Colonic mucosa (tissue), 4 donors: ENCODE measurements at regions not wholly inside any gene's neighbourhood (a gene's known extent, or its start where the extent isn't known, plus 50 kb on each side); places are given as distances from the start of the nearest gene placed in this dataset.

Experiments
- DNase-seq: peaks from one replicate; pipeline ENCODE4 v3.0.0-alpha.2; 2020
- H3K27ac ChIP-seq: fragments of 200-600 bp; one replicate; pipeline ENCODE4 v1.8.0; 2021
- H3K27me3 ChIP-seq: fragments of 200-600 bp; one replicate; pipeline ENCODE4 v1.8.0; 2021
- H3K36me3 ChIP-seq: fragments of 200-600 bp; one replicate; pipeline ENCODE4 v1.8.0; 2021
- H3K4me1 ChIP-seq: fragments of 200-600 bp; one replicate; pipeline ENCODE4 v1.8.0; 2021; ENCODE audit warnings: mild to moderate bottlenecking
- H3K4me3 ChIP-seq: fragments of 200-600 bp; one replicate; pipeline ENCODE4 v1.8.0; 2021
- H3K9ac ChIP-seq, 2 donors: one replicate each; pipeline ENCODE4 v1.7.0; 2013; ENCODE audit warnings: control low read depth in 2 of 2, low read depth in 2 of 2, low read length in 2 of 2
- H3K9me3 ChIP-seq: fragments of 200-600 bp; one replicate; pipeline ENCODE4 v1.8.0; 2021
- CTCF ChIP-seq: fragments of 200-600 bp; IDR thresholded peaks from one replicate; pipeline ENCODE4 v1.8.0; 2022; ENCODE audit warnings: antibody characterized with exemption, mild to moderate bottlenecking
- intact Hi-C: fragments of 100-400 bp; cut with DNase I; formaldehyde crosslinking; loops from one replicate; pipeline ENCODE4 v1.14.1; 2022
- donor health status: healthy.
- donor health status: DM: no; HTN: no; CAD: no.
- donor health status: DM: no; HTN: no; CAD: no.

GRCh38 chr1:232519186-232519585 is 110.7 kb downstream of the SIPA1L2 start:
- no peaks in the 10 kb centered on the region for H3K4me1 ChIP-seq
- H3K4me3 ChIP-seq = no peak overlapping the region
- no peak overlapping the region for H3K9ac ChIP-seq
- intact Hi-C loops = no loop called here
- no peaks in the 10 kb centered on the region for H3K27me3 ChIP-seq
- H3K36me3 ChIP-seq = no peaks in the 10 kb centered on the region
- no peak for DNase-seq
- H3K9me3 ChIP-seq = no peaks in the 10 kb centered on the region
- no peak for TF ChIP-seq CTCF
- H3K27ac ChIP-seq = no peak overlapping the region

DNA sequence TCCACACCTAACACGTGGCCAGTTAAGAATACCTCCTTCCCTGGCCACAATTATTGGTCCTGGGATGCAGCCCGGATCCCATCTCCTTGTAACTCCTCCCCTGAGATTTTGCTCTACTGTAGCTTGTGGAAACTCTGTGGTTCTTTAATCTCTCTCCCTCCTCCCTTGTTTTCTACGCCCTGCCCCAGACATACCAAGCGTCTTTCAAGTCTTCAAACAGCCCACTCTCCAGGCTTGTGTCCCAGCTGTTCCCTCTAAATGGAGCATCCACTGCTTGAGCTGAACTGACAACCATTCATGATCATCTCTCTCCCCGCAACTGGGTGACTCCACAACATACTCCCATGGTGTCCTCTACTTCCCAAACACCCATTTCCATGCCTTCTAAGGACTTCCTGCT is 111.6 kb downstream of the SIPA1L2 start:
- Histone ChIP-seq H3K27me3 (no peaks in the 10 kb centered on the region), H3K9me3 (no peaks in the 10 kb centered on the region)
- intact Hi-C loops = no loop called here

DNA sequence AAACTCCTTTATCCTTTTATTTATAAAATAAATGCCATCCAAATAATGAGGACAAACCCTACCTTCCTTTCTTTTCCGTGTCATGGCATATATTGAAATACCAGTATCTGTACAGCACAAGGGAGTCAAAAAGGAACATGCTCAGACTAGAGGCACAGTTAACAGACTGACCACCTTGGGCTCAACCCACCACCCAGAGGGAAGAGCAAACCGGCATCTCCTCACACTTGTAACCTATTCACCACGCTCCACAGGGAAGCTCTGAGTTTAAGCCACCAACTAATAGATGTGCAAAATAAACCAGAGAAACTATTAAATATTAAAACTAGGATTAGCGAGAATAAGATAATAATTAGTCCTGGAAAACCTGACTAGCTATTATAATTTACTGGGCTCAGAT is 112.7 kb downstream of the SIPA1L2 start:
- Histone ChIP-seq H3K27me3 (no peaks in the 10 kb centered on the region), H3K4me3 (no peak overlapping the region), H3K4me1 (no peaks in the 10 kb centered on the region), H3K27ac (no peak overlapping the region), H3K36me3 (no peaks in the 10 kb centered on the region), H3K9ac (no peak overlapping the region), H3K9me3 (no peaks in the 10 kb centered on the region)
- intact Hi-C loops = no loop called here
- no peak for DNase-seq
- TF ChIP-seq CTCF = no peak

More for the DNA sequence above, 111.6 kb downstream of the SIPA1L2 start:
- Histone ChIP-seq H3K27ac (no peak overlapping the region), H3K4me3 (no peak overlapping the region), H3K36me3 (no peaks in the 10 kb centered on the region), H3K9ac (no peak overlapping the region), H3K4me1 (no peaks in the 10 kb centered on the region)
- TF ChIP-seq CTCF = no peak
- DNase-seq = no peak

DNA sequence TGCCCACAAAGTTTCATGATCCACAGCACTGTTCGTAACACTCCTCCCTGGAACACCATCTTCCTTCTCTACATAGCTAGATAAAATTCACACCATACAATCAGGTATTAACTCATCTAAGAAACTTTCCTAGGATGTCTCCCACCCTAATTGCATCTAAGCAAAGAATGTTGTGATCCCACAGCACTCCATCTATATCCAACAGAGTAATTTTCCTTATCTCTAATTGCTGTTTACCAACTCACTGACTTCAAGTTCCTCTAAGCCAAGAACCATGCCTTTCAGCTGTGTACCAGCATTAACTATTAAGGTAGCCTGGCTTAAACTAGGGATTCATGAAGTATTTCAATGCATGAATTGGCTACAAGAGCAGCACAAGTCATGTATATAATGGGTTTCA is 114.2 kb downstream of the SIPA1L2 start:
- H3K4me1 ChIP-seq = no peaks in the 10 kb centered on the region
- no peak for TF ChIP-seq CTCF
- H3K27ac ChIP-seq = no peak overlapping the region
- no peaks in the 10 kb centered on the region for H3K9me3 ChIP-seq
- H3K36me3 ChIP-seq = no peaks in the 10 kb centered on the region
- no peak overlapping the region for H3K9ac ChIP-seq
- H3K27me3 ChIP-seq = no peaks in the 10 kb centered on the region
- no peak overlapping the region for H3K4me3 ChIP-seq
- intact Hi-C loops = no loop called here
- no peak for DNase-seq

DNA sequence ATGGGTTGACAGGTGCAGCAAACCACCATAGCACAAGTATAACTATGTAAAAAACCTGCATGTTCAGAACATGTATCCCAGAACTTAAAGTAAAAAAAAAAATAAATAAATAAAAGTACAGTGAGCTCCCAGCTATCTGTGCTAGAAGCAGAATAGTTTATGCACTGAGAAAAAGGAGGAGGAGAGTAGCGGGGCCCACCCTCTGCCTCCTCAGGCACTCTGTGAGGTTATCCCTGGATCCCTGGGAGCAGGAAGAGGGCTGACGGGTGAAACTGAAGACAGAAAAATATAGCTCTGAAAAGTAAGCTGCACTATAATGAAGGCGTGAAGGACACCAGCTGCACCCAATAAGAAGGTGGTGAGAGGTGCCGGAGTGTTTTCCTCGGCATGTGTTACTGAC is 117.2 kb downstream of the SIPA1L2 start:
- Histone ChIP-seq H3K27me3 (no peaks in the 10 kb centered on the region), H3K9me3 (no peaks in the 10 kb centered on the region), H3K4me3 (no peak overlapping the region), H3K9ac (no peak overlapping the region), H3K4me1 (no peaks in the 10 kb centered on the region), H3K27ac (no peak overlapping the region), H3K36me3 (no peaks in the 10 kb centered on the region)
- no peak for DNase-seq
- intact Hi-C loops = no loop called here
- TF ChIP-seq CTCF = no peak

GRCh38 chr1:232511172-232511571 is 118.8 kb downstream of the SIPA1L2 start:
- no peak for DNase-seq
- Histone ChIP-seq H3K4me1 (no peaks in the 10 kb centered on the region), H3K27me3 (no peaks in the 10 kb centered on the region), H3K27ac (no peak overlapping the region), H3K4me3 (no peak overlapping the region), H3K9me3 (no peaks in the 10 kb centered on the region), H3K9ac (no peak overlapping the region), H3K36me3 (no peaks in the 10 kb centered on the region)
- intact Hi-C loops = no loop called here
- TF ChIP-seq CTCF = no peak
